NCI-H82 (cell line): ENCODE measurements at regions not wholly inside any gene's neighbourhood (a gene's known extent, or its start where the extent isn't known, plus 50 kb on each side); places are given as distances from the start of the nearest gene placed in this dataset.
A peak's percentile ranks its signal among the peaks of the same experiment; 100 is the strongest.

ENCODE experiments used
- DNase-seq: peaks from one replicate; lab custom pipeline; 2025; lab: John Stamatoyannopoulos, UW

GRCh38 chr2:14684516-14684915 lies 52.0 kb downstream of the LRATD1 start:
- no peak for DNase-seq

GRCh38 chr2:14690926-14691325 lies 58.4 kb downstream of the LRATD1 start:
- DNase-seq = no peak

DNA sequence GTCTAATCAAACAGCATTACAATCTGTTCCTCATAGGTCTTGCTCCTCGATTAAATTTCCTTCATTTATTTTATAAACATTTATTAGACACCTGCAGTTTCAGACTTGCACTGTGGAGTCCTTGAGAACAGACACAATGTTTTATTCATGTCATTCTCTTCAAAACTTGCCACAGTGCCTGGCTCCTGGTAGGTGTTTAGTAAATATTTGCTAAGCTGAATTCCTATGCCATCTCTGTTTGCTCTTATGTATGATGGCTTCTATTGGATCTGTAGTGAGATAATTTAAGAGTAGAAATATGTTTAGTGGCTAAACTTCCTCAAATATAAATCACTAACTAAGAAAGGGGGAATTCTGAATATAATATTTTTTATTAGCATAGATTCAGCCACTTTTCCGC lies 61.4 kb downstream of the LRATD1 start:
- DNase-seq = no peak

DNA sequence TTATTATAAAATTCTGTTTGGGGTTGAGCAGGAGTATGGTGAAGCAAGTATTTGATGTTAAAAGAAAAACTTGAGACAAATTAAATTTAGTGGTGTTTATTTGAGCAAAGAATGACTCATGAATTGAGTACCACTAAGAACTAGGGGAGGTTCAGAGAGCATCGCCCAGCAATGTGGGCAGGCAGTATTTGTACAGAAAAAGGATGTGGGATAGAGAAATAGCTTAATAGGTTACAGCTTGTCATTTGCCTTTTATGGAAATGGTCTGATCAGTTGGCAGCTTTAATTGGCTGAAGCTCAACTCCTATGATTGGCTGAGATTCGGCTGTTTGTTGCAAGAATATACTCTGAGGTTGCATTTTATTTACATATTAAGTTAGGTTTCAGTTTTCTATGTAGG lies 68.2 kb downstream of the LRATD1 start:
- no peak for DNase-seq

GRCh38 chr2:14702258-14702657 lies 69.7 kb downstream of the LRATD1 start:
- DNase-seq = no peak

GRCh38 chr2:14706201-14706600 lies 73.7 kb downstream of the LRATD1 start:
- DNase-seq = no peak

DNA sequence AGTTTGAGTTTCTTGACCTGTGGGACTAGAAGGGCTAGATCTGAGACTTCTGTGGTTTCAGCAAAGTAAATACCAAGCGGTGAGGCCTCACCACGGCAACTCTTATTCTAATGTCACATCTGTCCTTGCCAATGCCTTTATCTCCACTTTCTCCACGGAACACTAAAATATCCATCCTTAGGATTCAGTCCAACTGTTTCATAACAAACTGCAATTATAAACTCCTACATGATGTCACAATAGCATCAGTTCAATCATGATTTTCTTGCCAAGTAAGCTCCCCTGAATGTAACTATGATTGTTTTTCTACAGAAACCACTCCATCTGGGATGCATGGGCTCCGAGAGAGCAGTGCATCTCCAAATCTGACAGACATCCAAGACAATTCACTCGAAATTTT lies 79.6 kb downstream of the LRATD1 start:
- no peak for DNase-seq

GRCh38 chr2:14713248-14713647 lies 80.7 kb downstream of the LRATD1 start:
- DNase-seq = no peak

DNA sequence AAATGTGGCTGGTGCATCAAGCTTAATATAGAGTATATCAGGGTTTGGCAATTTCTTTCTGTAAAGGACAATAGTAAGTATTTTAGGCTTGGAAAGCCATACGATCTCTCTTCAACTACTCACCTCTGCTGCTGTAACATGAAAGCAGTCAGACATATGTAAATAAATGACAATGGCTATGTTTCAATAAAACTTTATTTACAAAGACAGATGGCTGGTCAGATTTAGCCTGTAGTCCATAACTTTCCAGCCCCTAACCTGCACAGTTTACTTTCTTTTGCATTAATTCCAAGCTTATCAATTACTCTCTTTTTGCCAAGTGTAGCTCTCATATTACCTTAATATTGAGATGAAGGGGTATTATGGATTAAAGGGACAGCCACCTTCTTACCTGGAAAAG lies 83.1 kb downstream of the LRATD1 start:
- DNase-seq = no peak

DNA sequence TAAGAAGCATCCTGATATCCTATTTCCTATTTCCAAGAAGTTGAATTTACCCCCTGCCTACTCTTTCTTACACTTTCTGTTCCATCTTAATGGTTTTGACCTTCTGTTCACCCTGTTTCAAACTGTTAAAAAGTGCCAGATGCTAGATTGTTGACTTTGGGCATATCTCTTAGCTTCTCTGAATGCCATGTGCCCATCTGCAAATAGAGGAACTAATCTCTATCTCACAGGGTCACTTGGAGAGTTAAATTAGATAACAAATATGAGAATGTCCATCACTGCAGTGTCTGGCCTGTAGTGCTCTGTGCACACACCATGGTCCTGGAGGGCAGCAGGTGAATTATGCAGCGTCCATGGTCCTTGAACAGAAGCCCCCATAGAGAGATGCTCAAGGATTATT lies 83.8 kb downstream of the LRATD1 start:
- no peak for DNase-seq

GRCh38 chr2:14717131-14717530 lies 84.6 kb downstream of the LRATD1 start:
- DNase-seq = no peak

DNA sequence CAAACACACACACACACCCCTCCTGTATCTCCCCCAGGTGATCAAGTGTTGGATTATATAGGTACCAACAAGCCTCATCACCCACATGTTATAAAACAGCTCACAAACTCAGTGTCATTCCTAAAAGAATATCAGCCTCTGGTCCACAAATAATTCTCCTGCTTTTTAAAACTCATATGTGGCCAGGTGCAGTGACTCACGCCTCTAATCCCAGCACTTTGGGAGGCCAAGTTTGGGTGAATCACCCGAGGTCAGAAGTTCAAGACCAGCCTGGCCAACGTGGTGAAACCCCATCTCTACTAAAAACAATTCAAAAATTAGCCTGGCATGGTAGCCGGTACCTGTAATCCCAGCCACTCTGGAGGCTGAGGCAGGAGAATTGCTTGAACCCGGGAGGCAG lies 87.8 kb downstream of the LRATD1 start:
- DNase-seq = no peak

GRCh38 chr2:14720739-14721138 lies 88.2 kb downstream of the LRATD1 start:
- no peak for DNase-seq

- DNase-seq = no peak
Observed at GRCh38 chr2:14722904-14723570, 90.5 kb downstream of the LRATD1 start.

GRCh38 chr2:14723684-14724083 lies 91.2 kb downstream of the LRATD1 start:
- peak; percentile 10 for DNase-seq

GRCh38 chr2:14735696-14736095 lies 103.2 kb downstream of the LRATD1 start:
- no peak for DNase-seq

DNA sequence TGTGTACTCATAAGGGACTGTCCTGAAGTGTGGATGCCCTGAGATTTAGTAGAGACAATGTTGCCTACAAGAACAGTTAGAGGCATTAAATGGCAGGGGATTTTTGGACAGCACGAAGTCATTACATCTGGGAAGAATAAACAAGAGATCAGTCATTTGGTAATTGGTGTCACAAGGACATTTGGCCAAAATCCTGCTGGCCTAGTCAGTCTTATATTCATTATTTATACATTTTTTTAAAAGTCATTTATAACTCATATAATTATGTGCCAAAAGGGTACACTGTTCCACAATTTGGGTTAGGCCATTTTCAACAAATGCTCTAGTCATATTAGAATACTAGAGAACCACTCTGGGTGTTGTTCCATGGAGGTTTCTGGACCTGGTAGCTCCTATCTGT lies 104.7 kb downstream of the LRATD1 start:
- DNase-seq = no peak

DNA sequence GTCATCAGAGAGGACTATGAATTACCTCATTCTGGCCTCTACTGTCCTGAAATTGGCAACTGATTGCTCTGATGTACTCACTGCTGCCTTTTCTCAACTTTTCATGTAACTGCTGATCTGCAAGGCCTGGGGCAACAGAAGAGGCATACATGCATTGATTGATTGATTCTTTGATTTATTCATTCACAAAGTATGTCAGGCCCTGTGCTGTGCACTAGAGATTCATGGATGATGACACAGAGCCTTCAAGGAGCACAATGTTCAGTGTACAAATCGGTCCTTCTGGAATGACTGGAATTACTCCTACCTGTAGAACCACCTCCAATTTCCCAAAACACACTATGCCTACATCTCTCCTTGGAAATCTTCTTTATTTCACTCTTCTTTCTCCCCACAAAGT lies 111.3 kb downstream of the LRATD1 start:
- DNase-seq = no peak

- DNase-seq = no peak
Observed at GRCh38 chr2:14745288-14746076, 113.0 kb downstream of the LRATD1 start.

DNA sequence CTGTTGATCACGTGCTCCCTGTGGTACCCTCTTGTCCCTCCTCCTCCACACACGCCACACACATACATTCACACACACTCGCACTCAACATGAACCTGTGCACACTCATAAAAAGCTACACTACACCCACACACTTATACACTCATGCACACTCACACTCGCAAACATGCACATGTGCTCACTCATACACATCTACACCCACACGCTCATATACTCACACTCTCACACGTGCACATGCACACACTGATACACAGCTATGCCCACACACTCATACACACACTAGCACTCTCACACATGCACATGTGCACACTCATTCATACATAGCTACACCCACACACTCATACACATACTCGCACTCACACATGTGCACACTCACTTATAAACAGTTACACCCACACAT lies 113.6 kb downstream of the LRATD1 start:
- DNase-seq = no peak

DNA sequence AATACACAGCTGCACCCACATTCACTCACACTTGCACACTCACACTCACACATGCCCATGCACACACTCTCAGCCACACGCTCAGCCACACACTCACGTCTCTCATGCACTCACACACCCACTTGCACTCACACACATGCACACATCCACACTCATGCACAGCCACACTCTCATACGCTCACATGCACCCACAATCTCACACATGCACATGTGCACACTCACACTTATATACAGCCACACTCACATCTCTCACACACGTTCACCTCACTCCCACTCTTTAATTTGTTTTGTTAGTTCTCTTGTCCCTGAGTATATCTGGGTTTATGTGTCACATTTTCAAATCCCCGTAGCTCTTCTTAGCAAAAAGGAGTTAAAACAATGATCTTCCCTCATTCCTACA lies 114.9 kb downstream of the LRATD1 start:
- no peak for DNase-seq

DNA sequence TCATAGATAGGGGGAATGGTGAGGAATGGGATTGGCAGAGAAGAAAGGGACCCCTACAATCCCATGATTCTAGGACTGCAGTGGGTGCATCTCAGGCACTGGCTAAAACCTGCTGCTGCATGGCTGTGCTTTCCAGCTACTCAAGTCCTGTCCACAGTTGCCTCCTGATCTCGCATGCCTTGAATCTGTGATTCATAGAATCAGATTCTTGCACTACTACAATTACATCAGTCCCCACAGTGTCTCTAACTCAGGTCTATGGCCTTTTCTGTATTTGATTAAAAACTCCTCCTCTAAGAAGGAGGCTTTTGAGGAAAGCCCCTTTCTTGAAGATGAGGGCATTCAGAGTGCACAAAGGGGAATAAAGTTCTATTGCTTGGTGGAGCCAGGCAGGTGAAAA lies 117.4 kb downstream of the LRATD1 start:
- DNase-seq = no peak

- DNase-seq = no peak
Observed at GRCh38 chr2:14750433-14750832, 117.9 kb downstream of the LRATD1 start.

DNA sequence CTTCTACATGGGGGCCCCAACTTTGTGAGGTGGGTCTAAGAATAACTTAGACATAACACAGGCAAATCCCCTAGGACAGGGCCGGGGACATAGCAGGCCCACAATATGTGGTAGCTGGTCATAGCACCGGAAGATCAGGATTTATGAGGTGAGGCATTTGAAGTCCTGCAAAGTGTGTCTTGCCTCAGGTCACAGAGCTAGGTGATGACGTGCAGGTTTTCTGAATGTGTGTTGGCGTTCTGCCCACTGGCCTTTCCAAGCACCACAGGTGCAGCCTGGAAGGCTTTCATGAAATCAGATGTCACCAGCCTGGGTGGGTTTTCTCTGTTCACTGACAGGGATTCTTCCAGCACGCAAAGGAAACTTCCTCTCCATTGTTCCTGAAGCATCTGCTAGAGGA lies 119.1 kb downstream of the LRATD1 start:
- no peak for DNase-seq
